HPDE6-E6E7 (cell line): ENCODE measurements at regions not wholly inside any gene's neighbourhood (a gene's known extent, or its start where the extent isn't known, plus 50 kb on each side); places are given as distances from the start of the nearest gene placed in this dataset.

ENCODE experiments used
- DNase-seq: peaks from one replicate; pipeline ENCODE4 v3.0.0; 2011; ENCODE audit warnings: missing footprints; ENCODE audit errors: extremely low spot score

DNA sequence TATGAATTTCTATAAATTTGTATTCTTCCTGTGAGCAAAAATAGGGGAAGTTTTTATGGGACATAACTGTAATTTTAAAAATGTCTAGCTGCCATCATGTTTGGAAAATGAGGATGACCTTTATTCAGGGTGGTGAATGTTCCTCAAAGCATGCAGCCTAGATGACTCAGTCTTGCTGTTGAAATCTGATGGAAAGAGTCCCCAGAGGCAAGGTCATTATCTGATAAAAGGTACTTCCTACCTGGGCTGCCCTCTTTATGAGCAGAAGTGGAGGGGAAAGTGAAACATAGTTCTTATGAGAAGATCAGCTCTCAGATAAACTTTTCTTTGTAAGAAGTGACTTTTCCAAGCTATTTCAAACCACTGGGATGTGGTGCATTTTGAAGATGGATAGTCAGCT, 1144.7 kb upstream of the PIK3C3 start:
- peak; percentile 36 for DNase-seq

DNA sequence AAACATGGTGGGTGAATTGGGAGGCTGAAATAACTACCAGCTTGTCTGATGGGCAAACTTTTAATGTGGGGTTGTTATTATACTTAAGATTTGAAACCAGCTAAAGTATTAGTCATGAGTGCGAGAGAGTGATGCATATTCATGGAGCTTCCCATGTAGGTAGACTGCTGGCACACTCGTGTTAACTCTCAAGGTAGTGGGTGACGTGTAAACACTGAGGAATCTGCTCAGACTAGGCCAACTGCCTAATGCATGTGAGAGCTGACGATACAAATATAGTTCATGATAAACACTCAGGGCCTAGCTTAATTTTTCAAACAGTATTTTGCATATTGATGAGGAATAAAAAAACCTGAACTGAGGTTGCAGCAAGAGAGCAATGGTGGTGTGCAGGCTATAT, 1165.7 kb upstream of the PIK3C3 start:
- peak; percentile 1 for DNase-seq

DNA sequence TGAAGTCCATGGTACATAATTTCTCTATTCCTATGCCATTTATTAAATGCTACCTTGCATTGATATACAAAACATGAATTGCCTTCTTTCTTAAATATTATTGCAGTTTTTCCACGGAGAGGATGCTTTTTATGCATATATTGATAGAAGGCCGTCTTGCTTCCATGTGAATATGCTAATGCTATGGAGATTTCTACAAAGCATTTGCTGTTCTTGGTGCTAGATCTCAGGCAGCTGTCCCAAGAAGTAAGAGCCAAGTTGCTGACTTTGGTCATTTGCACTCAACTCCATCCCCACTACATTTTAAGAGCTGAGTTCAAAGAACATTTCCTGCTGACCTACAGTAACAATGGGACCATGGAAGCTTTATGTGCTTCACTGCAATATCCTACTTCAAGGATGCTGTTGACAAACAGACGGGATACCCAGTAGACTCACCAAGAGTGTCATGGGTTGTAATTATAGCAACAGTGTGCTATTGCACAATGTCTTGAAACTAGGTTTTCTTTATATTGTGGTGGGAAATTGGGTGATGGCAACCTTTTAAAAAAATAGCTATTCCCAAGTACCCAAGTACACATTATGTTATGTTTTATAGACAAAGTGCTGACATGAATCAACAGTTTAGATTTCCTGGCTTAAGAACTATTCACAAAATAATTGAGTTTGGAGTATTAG, 1172.4 kb upstream of the PIK3C3 start:
- DNase-seq, result no peak

DNA sequence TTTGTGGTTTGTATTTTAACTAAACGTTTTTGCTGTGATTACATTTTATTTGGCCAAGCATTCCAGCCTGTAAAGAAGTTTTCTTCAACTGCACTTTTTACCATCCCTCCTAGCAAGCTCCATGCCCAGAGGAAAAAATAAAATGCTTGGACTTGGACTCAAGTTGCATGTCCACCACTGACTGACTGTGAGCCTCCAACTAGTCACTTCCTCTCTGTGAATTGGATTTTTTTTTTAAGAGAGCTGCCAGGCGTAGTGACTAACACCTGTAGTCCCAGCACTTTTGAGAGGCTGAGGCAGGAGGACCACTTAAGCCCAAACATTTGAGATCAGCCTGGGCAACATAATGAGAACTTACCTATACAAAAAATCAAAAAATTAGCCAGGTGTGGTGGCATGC, 1185.2 kb upstream of the PIK3C3 start:
- no peak for DNase-seq

DNA sequence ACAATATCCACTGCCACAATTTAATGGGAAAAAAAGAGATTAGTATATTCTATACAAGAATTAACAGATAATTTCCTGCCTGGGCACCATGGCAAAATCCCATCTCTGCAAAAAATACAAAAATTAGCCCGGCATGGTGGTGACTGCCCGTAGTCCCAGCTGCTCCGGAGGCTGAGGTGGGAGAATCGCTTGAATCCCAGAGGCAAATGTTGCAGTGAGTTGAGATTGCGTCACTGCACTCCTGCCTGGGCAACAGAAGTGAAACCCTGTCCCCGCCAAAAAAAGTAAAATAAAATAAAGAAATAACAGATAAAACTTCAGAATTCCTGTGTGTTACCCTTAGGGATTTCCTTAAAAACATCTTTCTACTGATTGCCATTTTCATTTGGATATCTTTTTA, 1194.8 kb upstream of the PIK3C3 start:
- no peak for DNase-seq

DNA sequence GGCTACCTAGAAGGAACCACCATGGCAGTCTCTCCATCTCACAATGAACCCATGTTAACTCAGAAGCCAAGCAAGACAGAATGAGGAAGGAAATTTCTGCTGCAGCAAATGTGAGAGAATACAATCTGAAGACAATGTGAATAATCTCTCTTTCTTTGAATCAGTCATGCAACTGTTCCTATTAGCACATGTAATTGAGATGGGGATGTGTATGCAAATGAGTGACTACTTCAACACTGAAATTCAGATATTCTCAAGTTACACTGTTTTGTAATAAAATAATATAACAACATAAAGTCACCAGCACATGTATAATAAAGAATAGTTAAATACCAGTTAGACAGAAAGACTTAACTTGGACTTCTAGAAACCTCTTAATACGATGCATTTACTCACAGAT, 1200.6 kb upstream of the PIK3C3 start:
- no peak for DNase-seq

DNA sequence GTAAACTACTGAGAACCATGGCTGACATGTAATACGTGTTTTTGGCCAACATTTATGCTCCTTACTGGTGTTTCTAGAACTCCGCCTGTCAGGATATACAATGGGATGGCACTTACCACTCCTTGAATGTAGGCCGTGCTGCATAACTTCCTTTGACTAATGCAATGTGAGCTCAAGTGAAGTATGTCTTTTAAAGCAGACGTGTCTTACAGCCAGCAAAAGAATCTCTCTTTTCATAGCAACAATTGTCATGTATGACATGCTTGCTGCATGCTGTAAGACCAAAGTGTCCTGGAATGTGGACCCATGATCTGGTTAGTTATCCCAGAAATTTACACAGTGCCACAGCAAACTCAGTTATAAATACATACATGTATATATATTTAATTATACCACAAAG, 1202.7 kb upstream of the PIK3C3 start:
- DNase-seq, result no peak

DNA sequence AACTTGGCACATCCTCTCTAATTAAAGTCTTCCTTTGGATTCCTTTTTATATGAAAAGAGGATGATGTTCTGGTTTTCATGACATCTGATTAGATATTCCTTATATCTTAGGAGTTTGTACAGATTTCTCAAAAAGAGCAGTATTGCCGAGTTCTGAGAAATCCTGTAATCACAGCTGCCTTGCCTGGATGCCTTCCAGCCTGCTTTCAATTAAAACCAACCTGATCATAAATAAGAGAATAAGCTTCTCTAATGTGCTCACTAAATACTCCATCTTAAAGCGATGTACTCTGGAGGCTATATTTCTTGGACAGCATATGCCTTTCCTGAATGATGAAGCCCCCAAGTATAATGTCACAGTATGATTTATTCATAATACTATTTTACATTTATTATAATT, 1203.8 kb upstream of the PIK3C3 start:
- no peak for DNase-seq

DNA sequence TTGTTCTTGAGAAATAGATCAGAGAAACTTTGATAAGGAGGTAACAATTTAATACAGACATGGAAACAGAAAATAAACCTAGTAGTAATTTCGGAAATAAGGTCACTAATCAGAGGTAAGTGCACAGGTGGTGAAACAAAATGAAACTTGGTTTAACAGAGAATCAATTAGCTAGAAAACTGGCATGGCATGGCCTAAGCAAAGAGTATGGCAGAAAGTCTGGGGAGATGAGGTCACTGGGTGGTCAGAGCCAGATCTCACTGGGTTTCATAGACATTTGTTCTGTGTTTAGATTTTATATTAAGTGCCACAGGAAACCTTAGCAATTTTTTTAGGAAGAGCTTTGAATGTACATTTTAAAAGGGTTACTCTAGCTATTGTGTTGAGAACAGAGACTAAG, 1216.0 kb upstream of the PIK3C3 start:
- DNase-seq, result no peak

DNA sequence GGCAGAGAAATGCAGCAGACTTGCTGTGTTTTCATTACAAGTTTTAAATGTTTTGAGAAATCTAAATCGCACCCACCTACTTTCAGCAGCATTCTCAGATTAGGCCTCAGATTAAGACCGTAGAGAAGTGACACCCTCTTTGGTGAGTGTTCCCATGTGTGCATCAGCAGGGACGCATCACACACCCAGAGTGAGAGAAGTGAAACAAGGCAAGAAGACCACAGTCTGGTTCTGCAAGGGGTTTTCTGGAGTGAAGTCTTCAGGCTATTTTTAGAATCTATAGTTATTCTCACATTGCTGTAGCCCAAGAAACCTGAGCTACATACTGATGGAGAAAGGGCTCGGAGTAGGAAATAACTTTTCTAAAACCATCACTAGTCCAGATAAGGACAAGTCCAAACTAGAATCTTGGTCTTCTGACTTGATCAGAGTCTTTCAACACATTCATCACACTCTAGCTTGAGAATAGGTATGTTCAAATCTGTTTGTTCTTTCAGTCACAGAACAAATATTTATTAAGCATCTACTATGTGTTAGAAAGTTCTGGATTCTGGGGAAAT, 1216.6 kb upstream of the PIK3C3 start:
- no peak for DNase-seq

DNA sequence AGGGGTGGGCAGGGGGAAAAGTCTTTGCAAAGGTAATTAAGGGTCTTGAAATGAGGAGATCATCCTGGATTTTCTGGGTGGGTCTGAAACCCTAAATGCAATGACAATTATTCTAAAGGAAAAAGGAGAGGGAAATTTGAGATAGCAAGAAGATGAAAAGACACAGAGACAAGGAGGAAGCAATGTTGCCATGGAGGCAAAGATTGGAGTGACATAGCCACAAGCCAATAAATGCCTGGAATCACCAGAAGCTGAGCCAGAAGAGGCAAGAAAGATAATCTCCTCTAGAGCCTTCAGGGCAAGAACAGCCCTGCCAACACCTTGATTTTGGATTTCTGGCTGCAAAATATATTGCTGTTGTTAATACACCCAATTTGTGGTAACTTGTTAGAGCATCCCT, 1246.3 kb upstream of the PIK3C3 start:
- DNase-seq, result no peak

DNA sequence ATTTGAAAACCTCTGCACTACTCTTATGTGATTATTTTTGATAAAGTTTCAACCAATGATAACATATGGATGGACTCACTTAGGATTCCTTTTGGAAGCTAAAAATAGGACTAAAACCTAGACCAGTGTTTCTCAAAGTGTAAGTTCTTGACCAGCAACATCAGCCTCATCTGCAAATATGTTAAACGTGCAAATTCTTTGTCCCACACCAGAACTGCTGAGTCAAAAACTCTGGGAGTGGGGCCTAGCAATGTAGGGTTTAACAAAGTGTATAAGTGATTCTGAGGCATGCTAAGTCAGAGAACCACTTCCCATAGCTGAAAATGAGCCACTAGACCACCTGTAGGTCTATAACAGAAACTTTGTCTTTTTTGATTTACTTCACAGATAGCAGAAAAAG, 1247.2 kb upstream of the PIK3C3 start:
- no peak for DNase-seq

DNA sequence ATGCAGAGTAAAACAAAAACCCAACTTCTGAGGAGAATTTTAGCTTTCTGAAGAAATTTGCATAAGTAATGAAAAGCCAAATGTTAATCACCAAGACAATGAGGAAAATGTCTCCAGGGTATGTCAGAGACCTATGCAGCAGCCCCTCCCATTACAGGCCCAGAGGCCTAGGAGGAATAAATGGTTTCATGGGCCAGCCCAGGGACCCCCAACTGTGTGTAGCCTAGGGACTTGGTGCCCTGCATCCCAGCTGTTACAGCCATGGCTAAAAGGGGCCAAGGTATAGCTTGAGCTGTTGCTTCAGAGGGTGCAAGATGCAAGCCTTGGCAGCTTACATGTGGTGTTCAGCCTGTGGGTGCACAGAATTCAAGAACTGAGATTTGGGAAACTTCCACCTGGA, 1256.9 kb upstream of the PIK3C3 start:
- no peak for DNase-seq

DNA sequence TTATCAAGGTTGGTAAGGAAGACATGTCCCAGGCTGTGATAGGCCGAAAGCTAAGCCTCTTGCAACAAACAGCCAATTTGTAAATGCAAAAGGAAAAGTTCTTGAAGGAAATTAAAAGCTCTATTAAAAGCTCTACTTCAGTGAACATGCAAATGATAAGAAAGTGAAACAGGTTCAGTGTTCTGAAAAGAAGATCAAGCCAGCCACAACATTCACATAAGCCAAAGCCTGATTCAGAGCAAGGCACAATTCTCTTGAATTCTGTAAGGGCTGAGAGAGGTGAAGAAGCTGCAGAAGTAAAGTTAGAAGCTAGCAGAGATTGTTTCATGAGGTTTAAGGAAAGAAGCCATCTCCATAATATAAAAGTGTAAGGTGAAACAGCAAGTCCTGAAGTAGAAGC, 1259.5 kb upstream of the PIK3C3 start:
- no peak for DNase-seq

DNA sequence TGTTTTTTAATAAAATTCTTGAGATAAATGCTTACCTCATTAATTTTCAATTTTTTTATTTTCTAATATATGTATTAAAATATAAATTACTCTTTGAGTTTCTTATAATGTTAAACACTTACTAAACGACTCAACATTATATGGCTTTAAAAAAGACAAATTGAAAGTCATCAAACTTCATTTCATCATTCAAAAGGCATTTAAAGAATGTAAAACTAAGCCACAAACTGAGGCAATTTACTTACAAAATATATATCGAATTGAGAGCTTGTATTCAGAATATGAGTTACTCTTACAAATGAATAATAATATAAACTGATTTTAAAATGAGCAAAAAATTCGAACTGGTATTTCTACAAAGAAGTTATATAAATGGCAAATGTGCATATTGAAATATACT, 1262.2 kb upstream of the PIK3C3 start:
- no peak for DNase-seq

DNA sequence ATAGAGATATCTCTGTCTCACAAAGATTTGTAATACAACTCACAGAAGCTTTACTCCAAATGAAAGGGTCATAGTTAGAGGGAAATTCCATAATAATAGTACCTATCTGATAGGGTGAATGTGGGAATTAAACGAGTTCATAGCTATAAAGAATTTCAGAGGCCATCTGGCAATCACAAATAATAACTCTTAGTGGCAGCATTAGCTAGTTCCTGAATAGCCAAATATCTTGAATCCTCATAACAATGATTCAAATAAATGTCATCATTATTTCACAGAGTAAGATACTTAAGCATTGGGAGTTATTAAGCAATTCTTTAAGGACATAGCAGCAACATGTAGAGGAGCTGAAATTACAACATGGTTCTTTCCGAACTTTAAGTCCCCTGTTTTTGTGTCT, 1265.0 kb upstream of the PIK3C3 start:
- DNase-seq, result no peak

DNA sequence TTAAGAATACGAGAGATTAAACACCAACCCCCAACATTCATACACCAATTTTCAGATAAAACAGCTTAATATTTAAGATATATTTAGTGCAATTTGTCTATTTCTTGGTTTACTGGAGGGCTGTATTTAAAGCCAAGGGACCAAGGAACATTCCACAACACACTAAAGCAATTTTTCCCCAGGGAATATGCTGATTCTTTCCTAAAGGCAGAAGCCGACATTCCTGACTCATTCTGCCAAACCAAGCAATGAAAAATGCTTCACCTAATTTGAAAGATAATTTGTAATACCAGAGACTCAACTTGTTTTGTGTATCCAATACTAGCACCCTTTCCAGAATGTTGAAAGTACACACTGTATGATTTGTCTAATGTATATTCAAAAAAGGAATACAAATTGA, 1267.6 kb upstream of the PIK3C3 start:
- no peak for DNase-seq

DNA sequence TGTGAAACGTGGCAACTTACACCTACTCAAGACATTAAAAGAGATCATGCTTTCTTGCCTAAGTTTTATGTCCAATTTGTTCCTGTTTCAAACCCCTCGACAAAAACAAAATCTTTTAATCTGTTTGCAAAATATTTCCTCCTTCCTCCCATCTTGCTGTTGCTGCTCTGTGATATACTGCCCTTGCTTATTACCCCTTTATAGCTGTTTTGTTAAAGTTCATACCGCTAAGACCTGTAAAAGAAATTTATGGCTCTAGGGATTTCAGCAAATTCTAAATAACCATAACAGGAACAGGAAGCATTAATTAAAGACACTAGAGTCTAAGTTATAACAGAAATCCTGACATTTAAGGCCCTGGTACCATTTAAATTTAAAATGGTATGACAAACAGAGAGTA, 1268.2 kb upstream of the PIK3C3 start:
- DNase-seq, result no peak

DNA sequence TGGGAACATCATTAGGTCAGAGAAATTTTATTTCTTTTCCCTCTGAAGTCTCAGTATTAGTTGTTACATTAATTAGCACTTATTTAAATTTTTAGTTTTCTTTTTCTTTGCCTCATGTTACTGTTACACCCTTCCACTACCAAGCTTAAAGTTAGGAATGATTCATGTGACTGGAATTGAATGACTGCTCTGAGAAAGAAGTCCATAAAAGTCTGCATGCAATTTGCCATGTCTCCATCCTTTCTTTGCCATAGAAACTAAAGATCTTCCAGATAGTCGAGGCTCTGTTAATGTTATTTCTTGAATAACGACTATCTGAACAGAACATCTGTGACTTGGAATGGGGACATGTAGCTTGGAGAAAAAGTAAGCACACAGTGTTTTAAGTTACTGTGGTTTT, 1269.8 kb upstream of the PIK3C3 start:
- no peak for DNase-seq

DNA sequence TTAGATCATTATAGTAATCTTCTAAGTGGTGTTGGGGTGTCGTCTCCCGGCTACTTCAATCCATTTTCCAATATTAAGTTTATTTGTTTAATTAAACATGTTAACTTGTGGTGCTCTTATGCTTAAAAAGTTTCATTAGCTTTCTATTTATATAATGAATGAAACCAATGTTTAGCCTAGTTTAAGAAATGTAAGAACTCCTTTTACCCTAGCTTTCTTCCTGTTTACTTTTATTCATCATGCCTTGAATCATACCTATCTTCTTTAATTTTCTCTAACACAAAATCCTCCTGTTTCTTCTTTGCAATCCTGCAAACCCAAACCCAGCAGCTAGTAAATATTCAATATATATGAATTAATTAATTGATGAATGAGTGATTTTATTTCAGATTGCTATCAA, 1276.7 kb upstream of the PIK3C3 start:
- DNase-seq, result no peak

DNA sequence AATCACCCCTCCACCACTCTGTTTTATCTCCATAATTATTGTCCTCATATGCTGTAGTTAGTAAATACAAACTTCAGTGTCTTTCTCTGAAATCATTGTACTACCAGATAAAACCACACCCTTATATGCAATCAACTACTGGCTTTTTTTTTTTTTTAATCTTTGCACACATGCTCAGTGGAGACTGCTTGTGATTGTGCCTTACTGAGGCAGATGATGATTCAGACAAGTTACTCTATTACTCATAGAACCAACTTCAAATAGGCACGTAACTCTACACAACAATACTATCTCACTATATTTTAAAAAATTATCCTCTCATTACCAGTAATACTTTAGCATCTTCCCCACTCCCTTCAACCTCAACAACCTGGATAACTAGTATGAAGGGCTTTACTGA, 1278.4 kb upstream of the PIK3C3 start:
- peak; percentile 11 for DNase-seq

DNA sequence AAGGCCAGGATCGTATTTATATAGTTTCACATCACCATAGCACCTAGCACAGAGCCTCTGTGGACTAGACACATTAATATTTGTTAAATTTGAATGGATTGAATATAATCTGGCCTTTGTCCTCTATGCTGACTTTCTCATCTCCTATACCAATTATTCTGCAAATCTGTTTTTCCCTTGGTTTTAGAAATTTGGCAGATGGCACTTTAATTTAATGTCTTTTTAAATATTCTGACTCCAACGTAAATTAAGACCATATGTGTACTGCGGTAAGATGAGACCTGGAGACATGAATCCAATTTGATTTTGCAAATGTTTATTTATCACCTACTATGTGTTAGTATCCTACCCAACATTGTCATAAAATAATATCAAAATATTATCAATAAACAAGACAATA, 1281.9 kb upstream of the PIK3C3 start:
- no peak for DNase-seq

DNA sequence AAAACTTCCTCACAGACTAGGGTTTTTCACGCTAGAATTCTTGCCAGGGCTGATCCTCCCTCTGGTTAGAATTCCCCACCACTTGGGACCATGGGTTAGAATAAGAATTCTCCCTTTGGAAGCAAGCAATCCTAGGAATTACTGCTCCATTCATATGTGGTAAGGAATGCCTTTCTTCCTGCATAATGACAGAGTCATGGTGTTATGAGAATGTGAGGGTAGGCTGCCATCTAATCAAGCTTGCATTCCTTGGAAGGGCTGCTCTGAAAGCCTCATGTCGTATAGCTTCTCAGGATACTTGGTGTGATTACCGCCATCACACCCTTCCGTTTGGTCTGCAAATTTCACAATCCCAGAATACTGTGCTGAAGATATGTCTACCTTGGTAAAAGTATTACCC, 1282.4 kb upstream of the PIK3C3 start:
- DNase-seq, result no peak

DNA sequence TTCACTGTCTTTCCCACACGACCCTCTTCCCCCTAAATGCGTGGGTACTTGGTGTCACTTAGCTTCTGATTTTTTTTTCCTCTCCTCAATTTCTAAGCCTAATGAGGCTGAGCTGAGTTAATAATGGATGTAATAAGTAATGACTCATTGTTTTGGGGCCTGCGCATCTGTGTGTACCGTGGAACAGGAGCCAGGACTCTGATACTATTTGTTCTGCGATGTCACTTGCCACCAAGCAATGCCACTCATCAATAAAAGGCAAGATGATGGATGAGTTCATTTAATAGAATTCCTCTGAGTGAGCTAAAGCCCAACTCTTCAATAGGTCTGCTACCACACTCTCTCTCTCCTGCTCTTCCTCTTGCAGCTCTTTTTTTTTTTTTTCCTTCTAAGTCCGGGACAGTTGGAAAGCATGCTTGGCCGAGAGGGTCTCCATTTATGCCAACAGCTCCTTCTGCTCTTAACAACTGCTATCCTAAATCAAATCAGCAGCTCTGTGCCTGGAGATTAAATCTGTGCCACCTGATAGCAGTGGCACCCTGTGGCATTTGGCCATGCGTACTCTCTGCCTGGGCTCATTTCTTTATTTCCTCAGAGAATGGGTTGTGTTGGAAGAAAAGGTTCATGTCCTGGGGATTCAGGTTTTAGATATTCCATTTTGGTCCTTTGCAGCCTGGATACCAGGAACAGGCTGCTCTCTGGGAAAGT, 1284.2 kb upstream of the PIK3C3 start:
- DNase-seq, result no peak
